HepG2 (cell line): ENCODE measurements at regions not wholly inside any gene's neighbourhood (a gene's known extent, or its start where the extent isn't known, plus 50 kb on each side); places are given as distances from the start of the nearest gene placed in this dataset.

Source experiments
- ATAC-seq: fragments of 200-7000 bp; cut with Tn5 transposase; 3 replicates; pipeline ENCODE4 v1.9.1; 2020; ENCODE audit warnings: mild to moderate bottlenecking, moderate library complexity
- BruUV-seq: library from RNA; stranded (reverse); fragments of 400-500 nt; replicated peaks from 2 replicates; lab custom pipeline; 2021; lab: Mats Ljungman, UMichigan
- CTCF ChIA-PET: fragments of 300-600 bp; formaldehyde crosslinking; extraction: SDS; loops from one replicate; lab custom pipeline; 2021; ENCODE audit warnings: low total read pairs, inconsistent platforms, low intra/inter-chr PET ratio; lab: Yijun Ruan, JAX
- POLR2A ChIA-PET: fragments of 350-600 bp; sonication (Branson Sonifier 250); formaldehyde crosslinking; loops from one replicate; lab custom pipeline; 2020; ENCODE audit warnings: antibody characterized with exemption, inconsistent platforms; lab: Yijun Ruan, JAX
- DNase-seq: peaks from one replicate; pipeline ENCODE4 v3.0.0-alpha.2; 2015; ENCODE audit warnings: low spot score
- FAIRE-seq: peaks from 3 replicates; lab custom pipeline; 2011; peaks lifted over from hg19 to GRCh38; lab: Jason Lieb, UNC
- H2AFZ ChIP-seq: one replicate; pipeline ENCODE4 v1.6.1; 2011; ENCODE audit warnings: low read length, inconsistent platforms
- H3K27ac ChIP-seq: fragments of 300-600 bp; 3 replicates; pipeline ENCODE4 v1.8.0; 2011; ENCODE audit warnings: mixed run types, mild to moderate bottlenecking, mixed read lengths, low read length, inconsistent platforms; ENCODE audit not compliant: insufficient read depth; ENCODE audit errors: extremely low read length
- H3K27me3 ChIP-seq, 2 experiments: fragments of 200-600 bp in 1 of 2; 2 replicates in 1 of 2; 3 replicates in 1 of 2; pipeline versions ENCODE4 v1.6.0 to v1.8.0; 2011; ENCODE audit warnings: low read length in 2 of 2, mild to moderate bottlenecking in 2 of 2, moderate library complexity in 2 of 2, inconsistent platforms in 1 of 2; ENCODE audit not compliant: insufficient read depth in 2 of 2, control insufficient read depth in 1 of 2
- H3K36me3 ChIP-seq, 2 experiments: fragments of 200-600 bp in 1 of 2; replicated peaks in 1 of 2; 2 replicates in 1 of 2; 3 replicates in 1 of 2; pipeline versions ENCODE4 v1.5.1 to v1.8.0; 2011; ENCODE audit warnings: low read length in 2 of 2, inconsistent platforms in 1 of 2; ENCODE audit not compliant: insufficient read depth in 2 of 2, control insufficient read depth in 1 of 2
- H3K4me1 ChIP-seq: 2 replicates; pipeline ENCODE4 v1.5.1; 2012; ENCODE audit warnings: low read length, inconsistent platforms; ENCODE audit not compliant: insufficient read depth
- H3K4me2 ChIP-seq: 2 replicates; pipeline ENCODE4 v1.6.0; 2011; ENCODE audit warnings: low read depth, low read length, inconsistent platforms
- H3K4me3 ChIP-seq, 3 experiments: fragments of 200-600 bp in 1 of 3; sonication (generic), shearing (Covaris generic) in 1 of 3; replicated peaks in 1 of 3; 2 replicates each; pipeline ENCODE4 v1.5.1; 2011 to 2016; ENCODE audit warnings: low read length in 3 of 3, inconsistent platforms in 2 of 3, low read depth in 2 of 3, mild to moderate bottlenecking in 2 of 3, control low read depth in 1 of 3, mixed read lengths in 1 of 3; ENCODE audit not compliant: insufficient read depth in 1 of 3
- H3K79me2 ChIP-seq: one replicate; pipeline ENCODE4 v1.6.1; 2011; ENCODE audit warnings: low read length, inconsistent platforms; ENCODE audit not compliant: insufficient read depth
- H3K9ac ChIP-seq: 2 replicates; pipeline ENCODE4 v1.6.0; 2011; ENCODE audit warnings: mild to moderate bottlenecking, low read depth, low read length, inconsistent platforms; ENCODE audit not compliant: insufficient read depth
- H3K9me3 ChIP-seq: 2 replicates; pipeline ENCODE4 v1.5.1; 2012; ENCODE audit warnings: mild to moderate bottlenecking, low read length
- H4K20me1 ChIP-seq: 2 replicates; pipeline ENCODE4 v1.6.0; 2011; ENCODE audit warnings: inconsistent platforms, mild to moderate bottlenecking, low read length, moderate library complexity; ENCODE audit not compliant: insufficient read depth
- CBX1 ChIP-seq: IDR thresholded peaks from one replicate; pipeline ENCODE4 v1.6.1; 2016; ENCODE audit warnings: antibody characterized with exemption, low read depth
- EEA1 ChIP-seq: sonication (generic); formaldehyde crosslinking; IDR thresholded peaks from 2 replicates; pipeline ENCODE4 v1.5.1; 2020; ENCODE audit warnings: mild to moderate bottlenecking, missing genetic modification reagents, borderline replicate concordance
- MBD4 ChIP-seq: IDR thresholded peaks from 2 replicates; pipeline ENCODE4 v1.6.1; 2012; ENCODE audit warnings: low read length, inconsistent platforms, borderline replicate concordance
- NCOA5 ChIP-seq: sonication (generic); formaldehyde crosslinking; IDR thresholded peaks from 2 replicates; pipeline ENCODE4 v1.4.0; 2020; ENCODE audit warnings: missing genetic modification reagents
- POGZ ChIP-seq: sonication (generic); formaldehyde crosslinking; IDR thresholded peaks from 2 replicates; pipeline ENCODE4 v1.4.0; 2020; ENCODE audit warnings: mild to moderate bottlenecking, missing genetic modification reagents
- REPIN1 ChIP-seq: sonication (generic); formaldehyde crosslinking; IDR thresholded peaks from 2 replicates; pipeline ENCODE4 v1.8.0; 2022; ENCODE audit warnings: missing genetic modification reagents, low read depth, mild to moderate bottlenecking, borderline replicate concordance
- ZBTB37 ChIP-seq: sonication (generic); formaldehyde crosslinking; IDR thresholded peaks from 2 replicates; pipeline ENCODE4 v1.4.0; 2020; ENCODE audit warnings: mild to moderate bottlenecking, missing genetic modification reagents
- ZC3H13 ChIP-seq: sonication (generic); formaldehyde crosslinking; IDR thresholded peaks from 2 replicates; pipeline ENCODE4 v1.8.1; 2023; ENCODE audit warnings: mild to moderate bottlenecking, missing genetic modification reagents, moderate library complexity
- ZNF335 ChIP-seq: sonication (generic); formaldehyde crosslinking; IDR thresholded peaks from 2 replicates; pipeline ENCODE4 v1.4.0; 2020; ENCODE audit warnings: missing genetic modification reagents
- ZNF670 ChIP-seq: sonication (generic); formaldehyde crosslinking; IDR thresholded peaks from 2 replicates; pipeline ENCODE4 v1.8.0; 2022; ENCODE audit warnings: mild to moderate bottlenecking, missing genetic modification reagents, borderline replicate concordance
- ZNF709 ChIP-seq: sonication (generic); formaldehyde crosslinking; IDR thresholded peaks from 2 replicates; pipeline ENCODE4 v1.5.0; 2020; ENCODE audit warnings: mild to moderate bottlenecking, missing genetic modification reagents
- WGBS: methylation state at CpG from one replicate; pipeline ENCODE4 v1.1.6; 2017; ENCODE audit warnings: low lambda C conversion rate; 5-methylcytosine and 5-hydroxymethylcytosine counted together
- in situ Hi-C: cut with HindIII; loops from 2 replicates; pipeline ENCODE4 v1.10.0; 2017; ENCODE audit warnings: low pct_unique_long_range_greater_than_20kb; ENCODE audit not compliant: extremely low pct_ligation_motif_present
- intact Hi-C: fragments of 100-400 bp; cut with micrococcal nuclease; formaldehyde crosslinking; loops from one replicate; pipeline ENCODE4 v1.10.0; 2022; ENCODE audit not compliant: unreplicated experiment

GRCh38 chr5:114265432-114266060, 96.3 kb upstream of the KCNN2 start:
- H3K27me3 ChIP-seq: no peaks in the 10 kb centered on the region
- no peak overlapping the region for H3K4me3 ChIP-seq
- no peaks in the 10 kb centered on the region for H4K20me1 ChIP-seq
- H3K9me3 ChIP-seq: no peaks in the 10 kb centered on the region
- H3K27ac ChIP-seq: no peak overlapping the region
- ATAC-seq: no peak
- DNase-seq: no peak
- no peak overlapping the region for H3K9ac ChIP-seq
- TF ChIP-seq POGZ (CRISPR knock-in tag) (no peak), CBX1 (no peak)
- ChIA-PET CTCF (no interaction called here), POLR2A (no interaction called here)
- intact Hi-C loops: no loop called here
- BruUV-seq: no TSS peak
- no peaks in the 10 kb centered on the region for H3K79me2 ChIP-seq
- WGBS: 0% methylated on average over 2 of the region's 2 CpGs
- no peak overlapping the region for H3K4me2 ChIP-seq
- in situ Hi-C loops: no loop called here
- no peaks in the 10 kb centered on the region for H3K36me3 ChIP-seq
- H2AFZ ChIP-seq: no peak overlapping the region
- FAIRE-seq: no peak
- H3K4me1 ChIP-seq: no peaks in the 10 kb centered on the region

DNA sequence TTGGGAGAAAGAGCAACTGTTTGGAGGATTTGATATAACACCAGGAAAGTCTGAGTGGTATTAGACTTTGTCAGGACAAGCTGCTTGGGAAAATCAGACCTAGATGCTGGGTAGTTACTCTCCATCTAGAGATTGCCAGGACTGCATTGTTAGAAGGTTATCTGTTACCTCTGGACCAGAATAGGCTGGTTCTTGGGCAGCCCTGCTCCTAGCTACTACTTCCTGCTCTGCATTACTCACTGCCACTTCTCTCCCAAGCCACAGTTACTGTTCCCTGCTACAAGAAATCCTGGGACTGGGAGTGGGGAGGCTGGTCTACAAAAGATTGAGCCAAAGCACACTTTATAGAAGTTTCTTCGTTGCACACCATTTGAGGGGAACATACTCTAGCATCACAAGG, 95.5 kb upstream of the KCNN2 start:
- ChIA-PET CTCF (no interaction called here), POLR2A (no interaction called here)
- H3K79me2 ChIP-seq: no peaks in the 10 kb centered on the region
- ATAC-seq: no peak
- no peak overlapping the region for H3K27ac ChIP-seq
- no peak for DNase-seq
- intact Hi-C loops: no loop called here
- H3K9ac ChIP-seq: no peak overlapping the region
- no peaks in the 10 kb centered on the region for H4K20me1 ChIP-seq
- no peaks in the 10 kb centered on the region for H3K9me3 ChIP-seq
- in situ Hi-C loops: no loop called here
- H2AFZ ChIP-seq: no peak overlapping the region
- no TSS peak for BruUV-seq
- 0% methylated on average over 1 of the region's 1 CpG for WGBS
- H3K27me3 ChIP-seq: no peaks in the 10 kb centered on the region
- no peak for FAIRE-seq
- no peaks in the 10 kb centered on the region for H3K4me1 ChIP-seq
- no peak overlapping the region for H3K4me2 ChIP-seq
- TF ChIP-seq ZNF335 (CRISPR knock-in tag) (no peak), MBD4 (no peak), ZNF709 (CRISPR knock-in tag) (no peak), ZNF670 (CRISPR knock-in tag) (no peak), EEA1 (CRISPR knock-in tag) (no peak), REPIN1 (CRISPR knock-in tag) (no peak), NCOA5 (CRISPR knock-in tag) (no peak), ZBTB37 (CRISPR knock-in tag) (no peak), ZC3H13 (CRISPR knock-in tag) (no peak)
- no peaks in the 10 kb centered on the region for H3K36me3 ChIP-seq
- no peak overlapping the region for H3K4me3 ChIP-seq
